ENCODE measurements at regions not wholly inside any gene's neighbourhood (a gene's known extent, or its start where the extent isn't known, plus 50 kb on each side); places are given as distances from the start of the nearest gene placed in this dataset.

- no peak overlapping the region for H3K9ac ChIP-seq (ENCODE audit: low read length)
- no peak overlapping the region for H3K27ac ChIP-seq (ENCODE audit: low read length)
- TF ChIP-seq EZH2phosphoT487 (IDR thresholded peaks at IDR 0.05; ENCODE audit: low read depth), result no peak
- TF ChIP-seq, protein P1, sequence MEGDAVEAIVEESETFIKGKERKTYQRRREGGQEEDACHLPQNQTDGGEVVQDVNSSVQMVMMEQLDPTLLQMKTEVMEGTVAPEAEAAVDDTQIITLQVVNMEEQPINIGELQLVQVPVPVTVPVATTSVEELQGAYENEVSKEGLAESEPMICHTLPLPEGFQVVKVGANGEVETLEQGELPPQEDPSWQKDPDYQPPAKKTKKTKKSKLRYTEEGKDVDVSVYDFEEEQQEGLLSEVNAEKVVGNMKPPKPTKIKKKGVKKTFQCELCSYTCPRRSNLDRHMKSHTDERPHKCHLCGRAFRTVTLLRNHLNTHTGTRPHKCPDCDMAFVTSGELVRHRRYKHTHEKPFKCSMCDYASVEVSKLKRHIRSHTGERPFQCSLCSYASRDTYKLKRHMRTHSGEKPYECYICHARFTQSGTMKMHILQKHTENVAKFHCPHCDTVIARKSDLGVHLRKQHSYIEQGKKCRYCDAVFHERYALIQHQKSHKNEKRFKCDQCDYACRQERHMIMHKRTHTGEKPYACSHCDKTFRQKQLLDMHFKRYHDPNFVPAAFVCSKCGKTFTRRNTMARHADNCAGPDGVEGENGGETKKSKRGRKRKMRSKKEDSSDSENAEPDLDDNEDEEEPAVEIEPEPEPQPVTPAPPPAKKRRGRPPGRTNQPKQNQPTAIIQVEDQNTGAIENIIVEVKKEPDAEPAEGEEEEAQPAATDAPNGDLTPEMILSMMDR (IDR thresholded peaks at IDR 0.05; ENCODE audit: low read depth, low read length), result no peak
- no peaks in the 10 kb centered on the region for H4K20me1 ChIP-seq (ENCODE audit: insufficient read depth, low read length)
- no peaks in the 10 kb centered on the region for H3K36me3 ChIP-seq (replicated peaks; ENCODE audit: low read depth, low read length)
- no peak overlapping the region for H2AFZ ChIP-seq (ENCODE audit: low read depth, low read length)
- H3K4me3 ChIP-seq (ENCODE audit: low read length), result no peak overlapping the region
- no peaks in the 10 kb centered on the region for H3K4me1 ChIP-seq (ENCODE audit: low read length)
- H3K27me3 ChIP-seq (ENCODE audit: low read depth, low read length), result no peaks in the 10 kb centered on the region
- H3K4me2 ChIP-seq (ENCODE audit: low read length), result no peak overlapping the region
- H3K79me2 ChIP-seq (ENCODE audit: low read length), result no peaks in the 10 kb centered on the region
- H3K9me3 ChIP-seq (ENCODE audit: insufficient read depth, low read length), result no peaks in the 10 kb centered on the region; the same call in 1 of the 2 replicates
Observed at GRCh38 chr2:156177654-156178053, 154.9 kb downstream of the NR4A2 start.

- TF ChIP-seq EZH2phosphoT487 (IDR thresholded peaks at IDR 0.05; ENCODE audit: low read depth), result no peak
- TF ChIP-seq, protein P1 (IDR thresholded peaks at IDR 0.05; ENCODE audit: low read depth, low read length), result no peak
- Histone ChIP-seq H3K4me2 (ENCODE audit: low read length) (no peak overlapping the region), H4K20me1 (ENCODE audit: insufficient read depth, low read length) (no peaks in the 10 kb centered on the region), H3K27ac (ENCODE audit: low read length) (no peak overlapping the region), H3K9me3 (ENCODE audit: insufficient read depth, low read length) (no peaks in the 10 kb centered on the region), H2AFZ (ENCODE audit: low read depth, low read length) (no peak overlapping the region), H3K36me3 (replicated peaks; ENCODE audit: low read depth, low read length) (no peaks in the 10 kb centered on the region), H3K27me3 (ENCODE audit: low read depth, low read length) (no peaks in the 10 kb centered on the region), H3K4me3 (ENCODE audit: low read length) (no peak overlapping the region), H3K4me1 (ENCODE audit: low read length) (no peaks in the 10 kb centered on the region), H3K79me2 (ENCODE audit: low read length) (no peaks in the 10 kb centered on the region), H3K9ac (ENCODE audit: low read length) (no peak overlapping the region)
Observed at GRCh38 chr2:156175946-156176345, 156.6 kb downstream of the NR4A2 start.

- no peak overlapping the region for H3K9ac ChIP-seq (ENCODE audit: low read length)
- no peak overlapping the region for H3K4me3 ChIP-seq (ENCODE audit: low read length)
- H3K27me3 ChIP-seq (ENCODE audit: low read depth, low read length), result no peaks in the 10 kb centered on the region
- H3K79me2 ChIP-seq (ENCODE audit: low read length), result no peaks in the 10 kb centered on the region
- H3K4me2 ChIP-seq (ENCODE audit: low read length), result no peak overlapping the region
- no peaks in the 10 kb centered on the region for H3K4me1 ChIP-seq (ENCODE audit: low read length)
- no peaks in the 10 kb centered on the region for H4K20me1 ChIP-seq (ENCODE audit: insufficient read depth, low read length)
- no peak overlapping the region for H2AFZ ChIP-seq (ENCODE audit: low read depth, low read length)
- no peaks in the 10 kb centered on the region for H3K9me3 ChIP-seq (ENCODE audit: insufficient read depth, low read length)
- H3K27ac ChIP-seq (ENCODE audit: low read length), result no peak overlapping the region
- no peaks in the 10 kb centered on the region for H3K36me3 ChIP-seq (replicated peaks; ENCODE audit: low read depth, low read length)
- no peak for TF ChIP-seq EZH2phosphoT487 (IDR thresholded peaks at IDR 0.05; ENCODE audit: low read depth)
- TF ChIP-seq, protein P1 (IDR thresholded peaks at IDR 0.05; ENCODE audit: low read depth, low read length), result no peak
Observed at GRCh38 chr2:156170929-156171328, 161.6 kb downstream of the NR4A2 start.

- Histone ChIP-seq H3K4me2 (ENCODE audit: low read length) (no peak overlapping the region), H3K9me3 (ENCODE audit: insufficient read depth, low read length) (no peaks in the 10 kb centered on the region), H3K27ac (ENCODE audit: low read length) (no peak overlapping the region), H4K20me1 (ENCODE audit: insufficient read depth, low read length) (no peaks in the 10 kb centered on the region), H2AFZ (ENCODE audit: low read depth, low read length) (no peak overlapping the region), H3K27me3 (ENCODE audit: low read depth, low read length) (no peaks in the 10 kb centered on the region), H3K9ac (ENCODE audit: low read length) (no peak overlapping the region), H3K4me3 (ENCODE audit: low read length) (no peak overlapping the region), H3K36me3 (replicated peaks; ENCODE audit: low read depth, low read length) (no peaks in the 10 kb centered on the region), H3K4me1 (ENCODE audit: low read length) (no peaks in the 10 kb centered on the region), H3K79me2 (ENCODE audit: low read length) (no peaks in the 10 kb centered on the region)
- TF ChIP-seq EZH2phosphoT487 (IDR thresholded peaks at IDR 0.05; ENCODE audit: low read depth), result no peak
- TF ChIP-seq, protein P1 (IDR thresholded peaks at IDR 0.05; ENCODE audit: low read depth, low read length), result no peak
Observed at GRCh38 chr2:156165742-156166141, 166.8 kb downstream of the NR4A2 start.
